H1 (cell line): ENCODE measurements at regions not wholly inside any gene's neighbourhood (a gene's known extent, or its start where the extent isn't known, plus 50 kb on each side); places are given as distances from the start of the nearest gene placed in this dataset.

Experiments
- EZH2 ChIP-seq: fragments of 200-600 bp; sonication (generic); IDR thresholded peaks from 2 replicates; pipeline ENCODE4 v1.7.1; 2012; ENCODE audit warnings: low read depth, mild to moderate bottlenecking, moderate library complexity, low read length, inconsistent platforms; ENCODE audit not compliant: severe bottlenecking
- GTF2F1 ChIP-seq: IDR thresholded peaks from 2 replicates; pipeline ENCODE4 v1.6.1; 2012; ENCODE audit warnings: low read depth, low read length, improper control_type of control experiment, borderline replicate concordance
- POLR2A ChIP-seq, 2 experiments: IDR thresholded peaks; 1 replicate in 1 of 2; 2 replicates in 1 of 2; pipeline ENCODE4 v1.6.1; 2011; ENCODE audit warnings: low read depth in 2 of 2, low read length in 2 of 2, mild to moderate bottlenecking in 2 of 2; ENCODE audit errors: control extremely low read depth in 1 of 2
- RFX5 ChIP-seq: IDR thresholded peaks from 2 replicates; pipeline ENCODE4 v1.6.1; 2011; ENCODE audit warnings: low read depth, low read length, improper control_type of control experiment, borderline replicate concordance
- TF ChIP-seq, protein P1 (sequence below): fragments of 300-600 bp; sonication (generic); IDR thresholded peaks from 2 replicates; pipeline ENCODE4 v1.7.1; 2012; ENCODE audit warnings: low read length, moderate library complexity, mild to moderate bottlenecking, inconsistent platforms; ENCODE audit not compliant: insufficient replicate concordance
- TF ChIP-seq, protein P2 (sequence below): IDR thresholded peaks from 2 replicates; pipeline ENCODE4 v1.6.1; 2011; ENCODE audit warnings: low read depth, mild to moderate bottlenecking, low read length; ENCODE audit not compliant: insufficient read depth

DNA sequence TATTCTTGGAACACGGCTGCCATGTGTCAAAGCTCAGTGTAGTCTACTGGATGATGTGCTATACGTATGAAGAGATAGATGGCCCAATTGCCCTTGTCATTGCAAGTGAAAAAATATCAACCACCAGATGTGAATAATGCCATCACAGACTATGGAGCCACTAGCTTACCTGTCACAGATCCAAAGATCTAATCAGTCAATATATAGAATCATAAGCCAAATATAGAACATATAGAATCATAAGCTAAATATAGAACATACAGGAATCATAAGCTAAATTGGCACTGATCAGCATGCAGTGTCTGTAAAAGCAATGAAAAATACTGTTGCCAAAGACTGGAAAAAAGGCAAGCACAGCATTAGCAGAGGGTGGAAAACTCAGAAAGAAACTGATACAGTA is 1656.9 kb upstream of the RAG2 start (continued):
- TF ChIP-seq, protein P1, sequence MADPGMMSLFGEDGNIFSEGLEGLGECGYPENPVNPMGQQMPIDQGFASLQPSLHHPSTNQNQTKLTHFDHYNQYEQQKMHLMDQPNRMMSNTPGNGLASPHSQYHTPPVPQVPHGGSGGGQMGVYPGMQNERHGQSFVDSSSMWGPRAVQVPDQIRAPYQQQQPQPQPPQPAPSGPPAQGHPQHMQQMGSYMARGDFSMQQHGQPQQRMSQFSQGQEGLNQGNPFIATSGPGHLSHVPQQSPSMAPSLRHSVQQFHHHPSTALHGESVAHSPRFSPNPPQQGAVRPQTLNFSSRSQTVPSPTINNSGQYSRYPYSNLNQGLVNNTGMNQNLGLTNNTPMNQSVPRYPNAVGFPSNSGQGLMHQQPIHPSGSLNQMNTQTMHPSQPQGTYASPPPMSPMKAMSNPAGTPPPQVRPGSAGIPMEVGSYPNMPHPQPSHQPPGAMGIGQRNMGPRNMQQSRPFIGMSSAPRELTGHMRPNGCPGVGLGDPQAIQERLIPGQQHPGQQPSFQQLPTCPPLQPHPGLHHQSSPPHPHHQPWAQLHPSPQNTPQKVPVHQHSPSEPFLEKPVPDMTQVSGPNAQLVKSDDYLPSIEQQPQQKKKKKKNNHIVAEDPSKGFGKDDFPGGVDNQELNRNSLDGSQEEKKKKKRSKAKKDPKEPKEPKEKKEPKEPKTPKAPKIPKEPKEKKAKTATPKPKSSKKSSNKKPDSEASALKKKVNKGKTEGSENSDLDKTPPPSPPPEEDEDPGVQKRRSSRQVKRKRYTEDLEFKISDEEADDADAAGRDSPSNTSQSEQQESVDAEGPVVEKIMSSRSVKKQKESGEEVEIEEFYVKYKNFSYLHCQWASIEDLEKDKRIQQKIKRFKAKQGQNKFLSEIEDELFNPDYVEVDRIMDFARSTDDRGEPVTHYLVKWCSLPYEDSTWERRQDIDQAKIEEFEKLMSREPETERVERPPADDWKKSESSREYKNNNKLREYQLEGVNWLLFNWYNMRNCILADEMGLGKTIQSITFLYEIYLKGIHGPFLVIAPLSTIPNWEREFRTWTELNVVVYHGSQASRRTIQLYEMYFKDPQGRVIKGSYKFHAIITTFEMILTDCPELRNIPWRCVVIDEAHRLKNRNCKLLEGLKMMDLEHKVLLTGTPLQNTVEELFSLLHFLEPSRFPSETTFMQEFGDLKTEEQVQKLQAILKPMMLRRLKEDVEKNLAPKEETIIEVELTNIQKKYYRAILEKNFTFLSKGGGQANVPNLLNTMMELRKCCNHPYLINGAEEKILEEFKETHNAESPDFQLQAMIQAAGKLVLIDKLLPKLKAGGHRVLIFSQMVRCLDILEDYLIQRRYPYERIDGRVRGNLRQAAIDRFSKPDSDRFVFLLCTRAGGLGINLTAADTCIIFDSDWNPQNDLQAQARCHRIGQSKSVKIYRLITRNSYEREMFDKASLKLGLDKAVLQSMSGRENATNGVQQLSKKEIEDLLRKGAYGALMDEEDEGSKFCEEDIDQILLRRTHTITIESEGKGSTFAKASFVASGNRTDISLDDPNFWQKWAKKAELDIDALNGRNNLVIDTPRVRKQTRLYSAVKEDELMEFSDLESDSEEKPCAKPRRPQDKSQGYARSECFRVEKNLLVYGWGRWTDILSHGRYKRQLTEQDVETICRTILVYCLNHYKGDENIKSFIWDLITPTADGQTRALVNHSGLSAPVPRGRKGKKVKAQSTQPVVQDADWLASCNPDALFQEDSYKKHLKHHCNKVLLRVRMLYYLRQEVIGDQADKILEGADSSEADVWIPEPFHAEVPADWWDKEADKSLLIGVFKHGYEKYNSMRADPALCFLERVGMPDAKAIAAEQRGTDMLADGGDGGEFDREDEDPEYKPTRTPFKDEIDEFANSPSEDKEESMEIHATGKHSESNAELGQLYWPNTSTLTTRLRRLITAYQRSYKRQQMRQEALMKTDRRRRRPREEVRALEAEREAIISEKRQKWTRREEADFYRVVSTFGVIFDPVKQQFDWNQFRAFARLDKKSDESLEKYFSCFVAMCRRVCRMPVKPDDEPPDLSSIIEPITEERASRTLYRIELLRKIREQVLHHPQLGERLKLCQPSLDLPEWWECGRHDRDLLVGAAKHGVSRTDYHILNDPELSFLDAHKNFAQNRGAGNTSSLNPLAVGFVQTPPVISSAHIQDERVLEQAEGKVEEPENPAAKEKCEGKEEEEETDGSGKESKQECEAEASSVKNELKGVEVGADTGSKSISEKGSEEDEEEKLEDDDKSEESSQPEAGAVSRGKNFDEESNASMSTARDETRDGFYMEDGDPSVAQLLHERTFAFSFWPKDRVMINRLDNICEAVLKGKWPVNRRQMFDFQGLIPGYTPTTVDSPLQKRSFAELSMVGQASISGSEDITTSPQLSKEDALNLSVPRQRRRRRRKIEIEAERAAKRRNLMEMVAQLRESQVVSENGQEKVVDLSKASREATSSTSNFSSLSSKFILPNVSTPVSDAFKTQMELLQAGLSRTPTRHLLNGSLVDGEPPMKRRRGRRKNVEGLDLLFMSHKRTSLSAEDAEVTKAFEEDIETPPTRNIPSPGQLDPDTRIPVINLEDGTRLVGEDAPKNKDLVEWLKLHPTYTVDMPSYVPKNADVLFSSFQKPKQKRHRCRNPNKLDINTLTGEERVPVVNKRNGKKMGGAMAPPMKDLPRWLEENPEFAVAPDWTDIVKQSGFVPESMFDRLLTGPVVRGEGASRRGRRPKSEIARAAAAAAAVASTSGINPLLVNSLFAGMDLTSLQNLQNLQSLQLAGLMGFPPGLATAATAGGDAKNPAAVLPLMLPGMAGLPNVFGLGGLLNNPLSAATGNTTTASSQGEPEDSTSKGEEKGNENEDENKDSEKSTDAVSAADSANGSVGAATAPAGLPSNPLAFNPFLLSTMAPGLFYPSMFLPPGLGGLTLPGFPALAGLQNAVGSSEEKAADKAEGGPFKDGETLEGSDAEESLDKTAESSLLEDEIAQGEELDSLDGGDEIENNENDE: no peak
- no peak for TF ChIP-seq POLR2A (IDR thresholded peaks at IDR 0.05; ENCODE audit: control extremely low read depth in 1 of 2, low read depth in 2 of 2, low read length in 2 of 2)
- TF ChIP-seq EZH2: no peak
- TF ChIP-seq RFX5: no peak
- TF ChIP-seq GTF2F1: no peak
- TF ChIP-seq, protein P2, sequence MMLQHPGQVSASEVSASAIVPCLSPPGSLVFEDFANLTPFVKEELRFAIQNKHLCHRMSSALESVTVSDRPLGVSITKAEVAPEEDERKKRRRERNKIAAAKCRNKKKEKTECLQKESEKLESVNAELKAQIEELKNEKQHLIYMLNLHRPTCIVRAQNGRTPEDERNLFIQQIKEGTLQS: no peak
